ENCODE measurements at regions not wholly inside any gene's neighbourhood (a gene's known extent, or its start where the extent isn't known, plus 50 kb on each side); places are given as distances from the start of the nearest gene placed in this dataset.

DNA sequence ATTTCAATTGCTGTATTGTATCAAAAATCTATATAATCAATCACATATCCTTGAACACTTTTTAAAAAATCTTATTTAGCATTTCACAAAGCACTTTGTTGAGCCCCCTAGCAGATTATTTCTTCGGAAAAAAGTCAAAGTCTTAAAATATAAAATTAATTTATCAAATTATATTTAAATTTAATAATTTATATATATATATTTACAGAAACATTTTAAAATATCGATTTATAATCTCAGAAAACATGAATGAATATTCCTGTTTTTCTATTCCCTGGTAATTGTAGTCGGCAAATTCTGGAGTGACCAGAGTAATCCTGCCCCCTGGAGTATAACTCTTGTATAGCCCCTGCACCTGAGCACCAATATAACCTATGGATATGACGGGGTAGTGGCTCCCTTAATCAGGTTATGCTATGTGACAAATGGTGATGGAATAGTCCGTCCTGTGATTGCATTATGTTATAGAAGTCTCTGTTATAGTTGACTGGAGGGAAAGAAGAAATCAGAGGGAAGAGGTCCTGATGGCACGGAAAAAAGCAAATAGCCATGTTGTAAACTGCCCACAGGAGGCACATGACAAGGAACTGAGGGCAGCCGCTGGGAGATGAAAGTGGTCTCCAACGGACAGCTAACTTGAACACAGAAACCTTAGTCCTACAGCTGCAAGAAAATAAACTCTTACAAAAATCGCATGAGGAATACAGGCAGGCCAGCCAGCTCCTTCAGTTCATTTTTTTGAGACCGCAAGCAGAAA lies 1092.3 kb downstream of the ARAP2 start:
- Mint-ChIP-seq H3K4me1 (ENCODE audit: low read depth) (peaks cover 5% of the 10 kb centered on the region; the same call in 1 of the 2 replicates), H3K9me3 (peaks cover 10% of the 10 kb centered on the region), H3K27me3 (ENCODE audit: insufficient read depth) (no peaks in the 10 kb centered on the region), H3K36me3 (ENCODE audit: low read depth) (no peaks in the 10 kb centered on the region), H3K27ac (no peak overlapping the region), H3K4me3 (no peak overlapping the region; the same call in 1 of the 2 replicates)
- TF ChIP-seq, protein P1, sequence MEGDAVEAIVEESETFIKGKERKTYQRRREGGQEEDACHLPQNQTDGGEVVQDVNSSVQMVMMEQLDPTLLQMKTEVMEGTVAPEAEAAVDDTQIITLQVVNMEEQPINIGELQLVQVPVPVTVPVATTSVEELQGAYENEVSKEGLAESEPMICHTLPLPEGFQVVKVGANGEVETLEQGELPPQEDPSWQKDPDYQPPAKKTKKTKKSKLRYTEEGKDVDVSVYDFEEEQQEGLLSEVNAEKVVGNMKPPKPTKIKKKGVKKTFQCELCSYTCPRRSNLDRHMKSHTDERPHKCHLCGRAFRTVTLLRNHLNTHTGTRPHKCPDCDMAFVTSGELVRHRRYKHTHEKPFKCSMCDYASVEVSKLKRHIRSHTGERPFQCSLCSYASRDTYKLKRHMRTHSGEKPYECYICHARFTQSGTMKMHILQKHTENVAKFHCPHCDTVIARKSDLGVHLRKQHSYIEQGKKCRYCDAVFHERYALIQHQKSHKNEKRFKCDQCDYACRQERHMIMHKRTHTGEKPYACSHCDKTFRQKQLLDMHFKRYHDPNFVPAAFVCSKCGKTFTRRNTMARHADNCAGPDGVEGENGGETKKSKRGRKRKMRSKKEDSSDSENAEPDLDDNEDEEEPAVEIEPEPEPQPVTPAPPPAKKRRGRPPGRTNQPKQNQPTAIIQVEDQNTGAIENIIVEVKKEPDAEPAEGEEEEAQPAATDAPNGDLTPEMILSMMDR (IDR thresholded peaks at IDR 0.05): peak; percentile 61; the same call in 1 of the 2 replicates
- DNase-seq: no peak

DNA sequence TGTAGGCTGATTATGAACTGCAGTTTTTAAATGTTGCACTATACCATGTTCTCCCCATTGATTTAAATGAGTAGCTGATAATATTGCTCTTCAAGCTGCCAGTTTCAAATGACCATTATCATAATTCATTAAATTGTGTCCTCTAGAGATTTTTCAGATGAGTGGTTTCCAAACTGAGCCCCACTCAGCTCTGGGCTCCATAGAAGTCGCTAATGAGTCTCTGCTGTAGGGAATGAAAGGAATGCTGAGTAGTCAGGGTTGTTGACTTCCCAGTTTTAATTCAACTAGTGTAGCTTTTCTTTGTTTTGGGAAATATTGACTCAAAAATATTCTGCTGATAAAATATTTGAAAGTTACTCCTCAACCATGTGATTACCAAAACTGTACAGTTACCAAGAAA lies 1081.1 kb downstream of the ARAP2 start:
- Mint-ChIP-seq H3K27me3 (ENCODE audit: insufficient read depth) (no peaks in the 10 kb centered on the region), H3K36me3 (ENCODE audit: low read depth) (no peaks in the 10 kb centered on the region)

DNA sequence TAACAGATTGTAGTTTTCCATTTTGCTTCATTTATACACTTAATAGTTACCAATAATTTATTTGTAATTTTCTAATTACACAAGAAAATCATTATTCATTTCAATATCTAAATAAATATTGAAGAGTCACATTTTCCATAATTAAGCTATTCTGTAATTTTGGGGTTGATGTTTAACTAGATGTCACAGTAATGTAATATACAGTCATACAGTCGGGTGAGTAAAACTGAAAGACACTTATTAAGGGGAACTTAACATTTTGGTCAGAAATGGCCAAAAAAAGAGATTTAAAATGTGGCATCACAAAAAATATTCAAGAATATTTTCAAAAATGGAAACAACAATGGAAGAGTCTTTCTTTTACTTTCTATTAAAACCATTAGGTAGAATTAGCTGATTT lies 1080.3 kb downstream of the ARAP2 start:
- Mint-ChIP-seq H3K4me1 (ENCODE audit: low read depth) (no peaks in the 10 kb centered on the region), H3K36me3 (ENCODE audit: low read depth) (no peaks in the 10 kb centered on the region), H3K4me3 (no peak overlapping the region), H3K27me3 (ENCODE audit: insufficient read depth) (no peaks in the 10 kb centered on the region), H3K9me3 (peaks cover 24% of the 10 kb centered on the region), H3K27ac (no peak overlapping the region)
- TF ChIP-seq, protein P1 (IDR thresholded peaks at IDR 0.05): no peak
- no peak for DNase-seq

More for the DNA sequence above, 1081.1 kb downstream of the ARAP2 start:
- Mint-ChIP-seq H3K27ac (no peak overlapping the region), H3K4me1 (ENCODE audit: low read depth) (no peaks in the 10 kb centered on the region), H3K4me3 (no peak overlapping the region), H3K9me3 (peaks cover 30% of the 10 kb centered on the region)
- TF ChIP-seq, protein P1 (IDR thresholded peaks at IDR 0.05): no peak
- DNase-seq: no peak

DNA sequence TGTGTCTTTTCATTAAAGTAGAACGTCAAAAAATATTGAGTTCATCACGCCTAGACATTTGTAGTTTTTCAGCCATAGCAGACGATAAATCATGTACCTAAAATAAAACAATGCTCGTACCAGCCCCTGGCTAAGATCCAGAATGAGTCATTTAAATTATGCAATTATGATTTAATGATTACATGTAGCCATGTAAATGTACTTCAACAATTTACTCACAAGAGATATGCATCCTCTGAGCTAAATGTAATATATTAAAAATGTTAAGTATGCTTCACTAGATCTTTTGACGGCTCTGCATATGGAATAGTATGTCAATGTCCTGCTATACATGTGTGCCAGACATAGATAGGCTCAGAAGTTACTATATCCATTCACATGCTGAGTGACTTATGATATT lies 1077.8 kb downstream of the ARAP2 start:
- H3K27ac Mint-ChIP-seq: no peak overlapping the region
- H3K27me3 Mint-ChIP-seq (ENCODE audit: insufficient read depth): no peaks in the 10 kb centered on the region
- H3K9me3 Mint-ChIP-seq: peaks cover 15% of the 10 kb centered on the region
- no peaks in the 10 kb centered on the region for H3K36me3 Mint-ChIP-seq (ENCODE audit: low read depth)
- no peak for DNase-seq
- no peak overlapping the region for H3K4me3 Mint-ChIP-seq
- TF ChIP-seq, protein P1 (IDR thresholded peaks at IDR 0.05): no peak
- no peaks in the 10 kb centered on the region for H3K4me1 Mint-ChIP-seq (ENCODE audit: low read depth)

DNA sequence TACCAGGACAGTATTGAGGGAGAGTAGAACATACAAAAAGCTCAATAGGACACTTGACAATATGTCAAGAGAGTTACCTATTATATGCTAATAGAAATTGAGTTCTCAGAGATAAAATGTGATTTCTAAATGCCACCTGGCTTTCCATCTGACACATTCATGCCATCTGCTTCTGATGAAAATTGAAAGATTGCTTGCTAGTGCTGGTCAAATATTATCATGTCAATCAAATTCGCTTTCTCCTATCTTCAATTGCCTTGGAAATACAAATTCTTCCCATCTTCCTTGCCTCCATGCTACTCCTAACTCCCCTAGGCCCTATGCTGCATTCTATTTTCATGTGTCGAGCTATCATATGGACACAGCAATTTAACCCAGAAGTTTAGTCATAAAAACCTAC lies 1076.9 kb downstream of the ARAP2 start:
- peaks cover 14% of the 10 kb centered on the region for H3K9me3 Mint-ChIP-seq
- no peaks in the 10 kb centered on the region for H3K36me3 Mint-ChIP-seq (ENCODE audit: low read depth)
- no peak for DNase-seq
- H3K27ac Mint-ChIP-seq: no peak overlapping the region
- no peaks in the 10 kb centered on the region for H3K27me3 Mint-ChIP-seq (ENCODE audit: insufficient read depth)
- TF ChIP-seq, protein P1 (IDR thresholded peaks at IDR 0.05): no peak
- H3K4me1 Mint-ChIP-seq (ENCODE audit: low read depth): no peaks in the 10 kb centered on the region
- no peak overlapping the region for H3K4me3 Mint-ChIP-seq

Data from HFFc6 (cell line).